ENCODE measurements at regions not wholly inside any gene's neighbourhood (a gene's known extent, or its start where the extent isn't known, plus 50 kb on each side); places are given as distances from the start of the nearest gene placed in this dataset.
"Not testable (repeated sequence)": the region's sequence is repeated elsewhere in the genome, so short reads cannot be mapped to it uniquely, and the experiment has no call there.

- no peak for DNase-seq
Measured at GRCh38 chr6:152811785-152812184, 61.2 kb downstream of the VIP start.

- no peak for DNase-seq
Measured at GRCh38 chr6:152815230-152815872, 64.8 kb downstream of the VIP start.

- DNase-seq: no peak
Measured at GRCh38 chr6:152816055-152816454, 65.5 kb downstream of the VIP start.

GRCh38 chr6:152821525-152821924 is 70.9 kb downstream of the VIP start:
- no peak for DNase-seq

- no peak for DNase-seq
Measured at GRCh38 chr6:152824666-152825065, 74.1 kb downstream of the VIP start.

GRCh38 chr6:152828431-152828830 is 77.8 kb downstream of the VIP start:
- DNase-seq: peak; percentile 71

- DNase-seq: not testable (repeated sequence)
Measured at GRCh38 chr6:152834366-152834765, 83.8 kb downstream of the VIP start.

GRCh38 chr6:152836523-152836922 is 85.9 kb downstream of the VIP start:
- DNase-seq: no peak

GRCh38 chr6:152845421-152845820 is 94.8 kb downstream of the VIP start:
- no peak for DNase-seq

GRCh38 chr6:152846825-152847224 is 96.2 kb downstream of the VIP start:
- DNase-seq: no peak

GRCh38 chr6:152848919-152849318 is 98.3 kb downstream of the VIP start:
- no peak for DNase-seq

GRCh38 chr6:152854086-152854795 is 103.6 kb downstream of the VIP start:
- no peak for DNase-seq

- no peak for DNase-seq
Measured at GRCh38 chr6:152858141-152858540, 107.5 kb downstream of the VIP start.

GRCh38 chr6:152859225-152859624 is 108.6 kb downstream of the VIP start:
- DNase-seq: no peak

GRCh38 chr6:152863618-152864326 is 113.2 kb downstream of the VIP start:
- peak; percentile 6 for DNase-seq

- DNase-seq: no peak
Measured at GRCh38 chr6:152874267-152874666, 108.6 kb downstream of the FBXO5 start.

GRCh38 chr6:152874846-152875568 is 107.8 kb downstream of the FBXO5 start:
- DNase-seq: no peak

GRCh38 chr6:152879681-152880080 is 103.2 kb downstream of the FBXO5 start:
- no peak for DNase-seq

GRCh38 chr6:152893187-152893586 is 89.7 kb downstream of the FBXO5 start:
- no peak for DNase-seq

GRCh38 chr6:152896923-152897322 is 85.9 kb downstream of the FBXO5 start:
- no peak for DNase-seq

- no peak for DNase-seq
Measured at GRCh38 chr6:152897807-152898399, 84.9 kb downstream of the FBXO5 start.

GRCh38 chr6:152904678-152905077 is 78.2 kb downstream of the FBXO5 start:
- DNase-seq: no peak

All from NCI-H524 treated with DMSO at 0.1 percent for 48 hours (cell line).